VCaP (cell line): ENCODE measurements at regions not wholly inside any gene's neighbourhood (a gene's known extent, or its start where the extent isn't known, plus 50 kb on each side); places are given as distances from the start of the nearest gene placed in this dataset.

Experiments
- H3K27ac ChIP-seq: fragments of 450-650 bp; 2 replicates; pipeline ENCODE4 v1.5.1; 2017
- TF ChIP-seq, protein P1 (sequence below): fragments of 450-650 bp; conservative IDR thresholded peaks from 2 replicates; pipeline ENCODE4 v1.5.1; 2017; ENCODE audit warnings: mild to moderate bottlenecking, moderate library complexity

DNA sequence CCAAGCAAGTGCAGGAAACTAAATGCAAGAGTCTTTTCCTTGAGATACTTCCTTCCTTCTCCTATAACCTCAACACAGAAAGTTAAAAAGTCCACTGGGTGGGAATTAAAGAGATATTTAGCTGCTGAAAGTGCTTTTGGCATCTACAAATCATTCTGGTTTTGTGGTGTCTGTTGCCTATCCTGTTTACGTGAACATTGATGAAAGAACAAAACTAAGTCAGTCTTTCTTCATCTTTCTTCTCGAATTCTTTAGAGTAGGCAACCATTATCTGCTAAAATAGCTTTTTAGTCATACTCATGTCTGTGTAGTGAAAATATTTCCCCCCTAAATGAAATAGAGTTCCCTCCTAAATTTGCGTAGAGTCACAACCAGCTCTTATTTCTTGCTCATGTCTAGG lies 838.6 kb downstream of the GATA3 start:
- H3K27ac ChIP-seq: no peak overlapping the region
- TF ChIP-seq, protein P1, sequence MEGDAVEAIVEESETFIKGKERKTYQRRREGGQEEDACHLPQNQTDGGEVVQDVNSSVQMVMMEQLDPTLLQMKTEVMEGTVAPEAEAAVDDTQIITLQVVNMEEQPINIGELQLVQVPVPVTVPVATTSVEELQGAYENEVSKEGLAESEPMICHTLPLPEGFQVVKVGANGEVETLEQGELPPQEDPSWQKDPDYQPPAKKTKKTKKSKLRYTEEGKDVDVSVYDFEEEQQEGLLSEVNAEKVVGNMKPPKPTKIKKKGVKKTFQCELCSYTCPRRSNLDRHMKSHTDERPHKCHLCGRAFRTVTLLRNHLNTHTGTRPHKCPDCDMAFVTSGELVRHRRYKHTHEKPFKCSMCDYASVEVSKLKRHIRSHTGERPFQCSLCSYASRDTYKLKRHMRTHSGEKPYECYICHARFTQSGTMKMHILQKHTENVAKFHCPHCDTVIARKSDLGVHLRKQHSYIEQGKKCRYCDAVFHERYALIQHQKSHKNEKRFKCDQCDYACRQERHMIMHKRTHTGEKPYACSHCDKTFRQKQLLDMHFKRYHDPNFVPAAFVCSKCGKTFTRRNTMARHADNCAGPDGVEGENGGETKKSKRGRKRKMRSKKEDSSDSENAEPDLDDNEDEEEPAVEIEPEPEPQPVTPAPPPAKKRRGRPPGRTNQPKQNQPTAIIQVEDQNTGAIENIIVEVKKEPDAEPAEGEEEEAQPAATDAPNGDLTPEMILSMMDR: no peak

GRCh38 chr10:8894148-8894547 lies 839.7 kb downstream of the GATA3 start:
- H3K27ac ChIP-seq: no peak overlapping the region
- TF ChIP-seq, protein P1: no peak

DNA sequence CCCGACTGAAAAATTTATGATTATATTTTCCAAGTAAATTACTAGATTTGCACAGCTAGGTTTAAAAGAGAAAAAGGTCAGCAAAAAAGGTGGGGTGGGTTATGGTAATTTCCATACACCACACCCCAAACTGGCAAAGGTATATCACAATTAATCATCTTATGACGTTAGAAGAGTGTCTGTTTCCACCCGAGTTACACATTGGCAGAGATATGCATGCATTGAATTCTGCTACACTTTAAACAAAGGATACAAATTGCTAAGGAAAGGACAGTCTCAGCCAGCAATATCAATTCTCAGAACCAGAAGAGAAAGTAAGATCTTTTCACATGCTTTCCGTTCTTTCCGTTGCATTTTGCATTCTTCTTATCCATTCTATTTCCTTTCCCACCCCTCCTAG lies 843.3 kb downstream of the GATA3 start:
- no peak overlapping the region for H3K27ac ChIP-seq
- TF ChIP-seq, protein P1: no peak

DNA sequence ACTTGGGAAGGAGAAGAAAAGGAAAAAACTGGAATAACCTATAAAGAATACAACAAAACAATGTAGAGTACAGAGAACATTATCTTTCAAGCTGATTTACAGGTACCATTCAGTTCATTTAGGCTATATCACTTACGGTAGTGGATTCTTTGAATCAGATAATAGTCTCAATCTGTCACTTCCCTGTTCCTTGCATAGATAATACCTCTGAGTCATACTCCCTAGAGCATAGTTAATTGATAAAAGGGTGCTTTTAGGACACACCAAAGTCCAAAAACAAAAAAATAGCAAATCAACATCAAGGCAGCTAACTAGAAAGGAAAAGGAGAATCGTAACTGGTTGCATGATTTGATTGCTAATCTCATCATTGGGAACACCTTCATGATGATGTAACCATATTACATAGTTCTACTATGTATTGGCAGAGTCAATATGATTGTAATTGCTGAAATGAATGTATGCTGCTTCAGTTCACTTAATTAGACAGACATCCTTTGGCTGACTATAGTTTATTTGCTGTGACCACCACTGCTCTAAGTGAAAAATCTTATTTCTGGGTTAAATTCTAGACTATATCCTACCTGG lies 844.4 kb downstream of the GATA3 start:
- no peak overlapping the region for H3K27ac ChIP-seq
- TF ChIP-seq, protein P1: no peak

- no peak overlapping the region for H3K27ac ChIP-seq
- TF ChIP-seq, protein P1: no peak
These were observed 848.4 kb downstream of the GATA3 start for GRCh38 chr10:8902926-8903325.

- no peak overlapping the region for H3K27ac ChIP-seq
- TF ChIP-seq, protein P1: no peak
These were observed 853.5 kb downstream of the GATA3 start for GRCh38 chr10:8908013-8908412.

- no peak overlapping the region for H3K27ac ChIP-seq
- TF ChIP-seq, protein P1: no peak
These were observed 855.8 kb downstream of the GATA3 start for GRCh38 chr10:8910314-8910713.
